A549 (cell line): ENCODE measurements at regions not wholly inside any gene's neighbourhood (a gene's known extent, or its start where the extent isn't known, plus 50 kb on each side); places are given as distances from the start of the nearest gene placed in this dataset.

Experiments used
- ATAC-seq, 2 experiments: fragments of 200-7000 bp in 1 of 2; fragments of >200 bp in 1 of 2; cut with Nextera tagmentation in 1 of 2; cut with Tn5 transposase in 1 of 2; 3 replicates each; pipeline versions ENCODE4 v1.8.0 to v1.9.1; 2018 to 2020; ENCODE audit warnings: mild to moderate bottlenecking in 1 of 2, moderate library complexity in 1 of 2
- CTCF ChIA-PET: fragments of 300-600 bp; sonication (Branson Sonifier 250); formaldehyde crosslinking; extraction: SDS; loops from one replicate; lab custom pipeline; 2021; ENCODE audit warnings: antibody characterized with exemption, inconsistent platforms; lab: Yijun Ruan, JAX
- POLR2A ChIA-PET: fragments of 350-600 bp; formaldehyde crosslinking; extraction: SDS; loops from one replicate; lab custom pipeline; 2021; ENCODE audit warnings: antibody characterized with exemption, inconsistent platforms; lab: Yijun Ruan, JAX
- DNase-seq, 2 experiments: peaks; one replicate each; pipeline versions ENCODE4 v3.0.0 to v3.0.0-alpha.2; 2011 to 2016; ENCODE audit warnings: low read depth in 1 of 2, low spot score in 1 of 2
- FAIRE-seq: peaks from 2 replicates; lab custom pipeline; 2011; peaks lifted over from hg19 to GRCh38; lab: Jason Lieb, UNC
- H3K27ac ChIP-seq, 2 experiments: fragments of >200 bp; sonication (Bioruptor Twin); formaldehyde crosslinking; 3 replicates each; pipeline ENCODE4 v1.5.1; 2016 to 2017
- H3K4me1 ChIP-seq: fragments of >200 bp; sonication (Bioruptor Twin); formaldehyde crosslinking; 3 replicates; pipeline ENCODE4 v1.6.1; 2016
- H3K4me2 ChIP-seq: fragments of >200 bp; sonication (Bioruptor Twin); formaldehyde crosslinking; 3 replicates; pipeline ENCODE4 v1.6.1; 2016
- H3K4me3 ChIP-seq: fragments of >200 bp; sonication (Bioruptor Twin); formaldehyde crosslinking; 3 replicates; pipeline ENCODE4 v1.5.1; 2016
- H3K9me3 ChIP-seq: fragments of >200 bp; sonication (Bioruptor Twin); formaldehyde crosslinking; 3 replicates; pipeline ENCODE4 v1.6.1; 2016
- BHLHE40 ChIP-seq: IDR thresholded peaks from 2 replicates; pipeline ENCODE4 v1.6.1; 2012; ENCODE audit warnings: low read depth, low read length, inconsistent platforms
- CBX8 ChIP-seq: fragments of 200-600 bp; sonication (generic); IDR thresholded peaks from 2 replicates; pipeline ENCODE4 v1.6.1; 2016
- CEBPB ChIP-seq, 2 experiments: fragments of >200 bp in 1 of 2; sonication (Bioruptor Twin) in 1 of 2; formaldehyde crosslinking in 1 of 2; IDR thresholded peaks; 2 replicates each; pipeline ENCODE4 v1.6.1; 2012 to 2016
- CHD2 ChIP-seq: fragments of 150-350 bp; IDR thresholded peaks from 2 replicates; pipeline ENCODE4 v1.6.1; 2014; ENCODE audit warnings: low read length; ENCODE audit not compliant: partially characterized antibody
- EHF ChIP-seq: fragments of 250-450 bp; sonication (Bioruptor Pico); IDR thresholded peaks from 2 replicates; pipeline ENCODE4 v1.5.0; 2020; ENCODE audit warnings: mild to moderate bottlenecking
- EHMT2 ChIP-seq: fragments of 200-600 bp; sonication (generic); IDR thresholded peaks from 2 replicates; pipeline ENCODE4 v1.6.1; 2016; ENCODE audit warnings: antibody characterized with exemption, low read depth, mild to moderate bottlenecking, moderate library complexity
- ESRRA ChIP-seq: fragments of 150-350 bp; IDR thresholded peaks from 2 replicates; pipeline ENCODE4 v1.6.1; 2014; ENCODE audit warnings: mild to moderate bottlenecking, low read length, borderline replicate concordance
- FOSL2 ChIP-seq, 2 experiments: fragments of 450-650 bp in 1 of 2; fragments of >200 bp in 1 of 2; sonication (Bioruptor Twin) in 1 of 2; formaldehyde crosslinking; IDR thresholded peaks; 2 replicates each; pipeline versions ENCODE4 v1.5.0 to v1.6.1; 2016 to 2020; ENCODE audit warnings: mild to moderate bottlenecking in 1 of 2, moderate library complexity in 1 of 2
- FOXS1 ChIP-seq: fragments of 250-450 bp; sonication (Bioruptor Pico); IDR thresholded peaks from 2 replicates; pipeline ENCODE4 v1.5.0; 2020; ENCODE audit warnings: mild to moderate bottlenecking, moderate library complexity
- GATA3 ChIP-seq: IDR thresholded peaks from 2 replicates; pipeline ENCODE4 v1.6.1; 2012; ENCODE audit warnings: borderline replicate concordance
- HOXB5 ChIP-seq: fragments of 250-450 bp; sonication (Bioruptor Pico); IDR thresholded peaks from 2 replicates; pipeline ENCODE4 v1.5.0; 2020; ENCODE audit warnings: mild to moderate bottlenecking, moderate library complexity
- JUN ChIP-seq, 2 experiments: fragments of >200 bp; sonication (Bioruptor Twin); formaldehyde crosslinking; IDR thresholded peaks; 2 replicates in 1 of 2; 3 replicates in 1 of 2; pipeline ENCODE4 v1.6.1; 2016 to 2017
- JUNB ChIP-seq: fragments of >200 bp; sonication (Bioruptor Twin); formaldehyde crosslinking; IDR thresholded peaks from 2 replicates; pipeline ENCODE4 v1.6.1; 2016
- KDM1A ChIP-seq: fragments of 200-600 bp; sonication (generic); IDR thresholded peaks from 2 replicates; pipeline ENCODE4 v1.6.1; 2016; ENCODE audit warnings: low read depth, mild to moderate bottlenecking
- MAZ ChIP-seq: fragments of 150-350 bp; IDR thresholded peaks from 2 replicates; pipeline ENCODE4 v1.6.1; 2014; ENCODE audit warnings: antibody characterized with exemption, low read depth, low read length, borderline replicate concordance
- NFE2L2 ChIP-seq: fragments of 150-350 bp; conservative IDR thresholded peaks from 2 replicates; pipeline ENCODE4 v1.6.1; 2014; ENCODE audit warnings: low read length
- NPAS2 ChIP-seq: fragments of 250-450 bp; sonication (Bioruptor Pico); IDR thresholded peaks from 2 replicates; pipeline ENCODE4 v1.8.0; 2022; ENCODE audit warnings: mild to moderate bottlenecking, moderate library complexity, borderline replicate concordance
- NR3C1 ChIP-seq: fragments of >200 bp; sonication (Bioruptor Twin); formaldehyde crosslinking; IDR thresholded peaks from 3 replicates; pipeline ENCODE4 v1.6.1; 2017
- POLR2AphosphoS2 ChIP-seq: conservative IDR thresholded peaks from 2 replicates; pipeline ENCODE4 v1.6.1; 2012; ENCODE audit warnings: low read length, improper control_type of control experiment, inconsistent platforms
- RAD21 ChIP-seq, 2 experiments: fragments of >200 bp in 1 of 2; sonication (Bioruptor Twin) in 1 of 2; formaldehyde crosslinking in 1 of 2; IDR thresholded peaks in 1 of 2; conservative IDR thresholded peaks in 1 of 2; 2 replicates in 1 of 2; 3 replicates in 1 of 2; pipeline ENCODE4 v1.6.1; 2012 to 2018; ENCODE audit warnings: inconsistent platforms in 1 of 2
- RCOR1 ChIP-seq: fragments of 150-350 bp; IDR thresholded peaks from 2 replicates; pipeline ENCODE4 v1.6.1; 2014; ENCODE audit warnings: antibody characterized with exemption, low read length, low read depth
- RFX5 ChIP-seq: fragments of 450-650 bp; IDR thresholded peaks from 2 replicates; pipeline ENCODE4 v1.7.1; 2014; ENCODE audit warnings: antibody characterized with exemption, mild to moderate bottlenecking, moderate library complexity
- RNF2 ChIP-seq: fragments of 200-600 bp; sonication (generic); IDR thresholded peaks from 2 replicates; pipeline ENCODE4 v1.6.1; 2016; ENCODE audit warnings: low read depth, mild to moderate bottlenecking, antibody characterized with exemption, moderate library complexity, borderline replicate concordance
- SREBF2 ChIP-seq: fragments of 450-650 bp; IDR thresholded peaks from 2 replicates; pipeline ENCODE4 v1.6.1; 2014; ENCODE audit warnings: mild to moderate bottlenecking, moderate library complexity
- TFCP2L1 ChIP-seq: fragments of 250-450 bp; sonication (Bioruptor Pico); IDR thresholded peaks from 2 replicates; pipeline ENCODE4 v1.5.0; 2021; ENCODE audit warnings: mild to moderate bottlenecking
- TP53 ChIP-seq: fragments of 250-450 bp; sonication (Bioruptor Pico); IDR thresholded peaks from 2 replicates; pipeline ENCODE4 v1.5.0; 2021; ENCODE audit warnings: mild to moderate bottlenecking, moderate library complexity
- ZC3H11A ChIP-seq: fragments of 450-650 bp; IDR thresholded peaks from 2 replicates; pipeline ENCODE4 v1.6.1; 2014; ENCODE audit warnings: antibody characterized with exemption, mild to moderate bottlenecking
- ZNF302 ChIP-seq: fragments of 250-450 bp; sonication (Bioruptor Pico); IDR thresholded peaks from 2 replicates; pipeline ENCODE4 v1.9.0; 2021; ENCODE audit warnings: inconsistent platforms, mild to moderate bottlenecking, moderate library complexity
- WGBS: methylation state at CpG from one replicate; pipeline ENCODE4 v1.1.6; 2017; ENCODE audit errors: missing lambda C conversion rate; 5-methylcytosine and 5-hydroxymethylcytosine counted together
- TF ChIP-seq, protein P1 (sequence below): fragments of 250-450 bp; sonication (Bioruptor Pico); IDR thresholded peaks from 2 replicates; pipeline ENCODE4 v1.5.0; 2020; ENCODE audit warnings: low read depth, mild to moderate bottlenecking, moderate library complexity
- TF ChIP-seq, protein P2 (sequence below): fragments of >200 bp; sonication (Bioruptor Twin); formaldehyde crosslinking; IDR thresholded peaks from 3 replicates; pipeline ENCODE4 v1.6.1; 2016
- TF ChIP-seq, protein P3 (sequence below): IDR thresholded peaks from 2 replicates; pipeline ENCODE4 v1.6.1; 2012
- TF ChIP-seq, protein P4 (sequence below): fragments of 250-450 bp; sonication (Bioruptor Pico); IDR thresholded peaks from 2 replicates; pipeline ENCODE4 v1.5.0; 2021; ENCODE audit warnings: mild to moderate bottlenecking, moderate library complexity, borderline replicate concordance
- TF ChIP-seq, protein P5 (sequence below): fragments of >200 bp; sonication (Bioruptor Twin); formaldehyde crosslinking; IDR thresholded peaks from 2 replicates; pipeline ENCODE4 v1.6.1; 2016

DNA sequence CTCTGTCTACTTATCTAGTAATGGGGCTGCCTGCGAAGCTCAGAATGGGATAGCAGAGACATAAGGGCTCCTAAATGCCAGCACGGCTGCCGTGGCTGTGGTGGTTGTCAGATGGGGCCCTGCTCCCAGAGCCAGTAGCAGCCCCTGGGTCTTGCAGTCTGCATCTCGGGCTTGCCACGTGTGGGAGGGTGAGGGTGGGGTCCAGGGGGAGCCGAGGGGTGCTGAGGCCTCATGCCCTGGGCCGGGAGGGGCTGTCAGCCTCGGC lies 88.8 kb upstream of the GSE1 start (continued):
- no peak for TF ChIP-seq RFX5
- TF ChIP-seq, protein P1, sequence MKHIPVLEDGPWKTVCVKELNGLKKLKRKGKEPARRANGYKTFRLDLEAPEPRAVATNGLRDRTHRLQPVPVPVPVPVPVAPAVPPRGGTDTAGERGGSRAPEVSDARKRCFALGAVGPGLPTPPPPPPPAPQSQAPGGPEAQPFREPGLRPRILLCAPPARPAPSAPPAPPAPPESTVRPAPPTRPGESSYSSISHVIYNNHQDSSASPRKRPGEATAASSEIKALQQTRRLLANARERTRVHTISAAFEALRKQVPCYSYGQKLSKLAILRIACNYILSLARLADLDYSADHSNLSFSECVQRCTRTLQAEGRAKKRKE (CRISPR knock-in tag), result no peak
- TF ChIP-seq GATA3, result no peak
- no peak for TF ChIP-seq POLR2AphosphoS2
- TF ChIP-seq TP53 (CRISPR knock-in tag), result no peak
- TF ChIP-seq, protein P2, sequence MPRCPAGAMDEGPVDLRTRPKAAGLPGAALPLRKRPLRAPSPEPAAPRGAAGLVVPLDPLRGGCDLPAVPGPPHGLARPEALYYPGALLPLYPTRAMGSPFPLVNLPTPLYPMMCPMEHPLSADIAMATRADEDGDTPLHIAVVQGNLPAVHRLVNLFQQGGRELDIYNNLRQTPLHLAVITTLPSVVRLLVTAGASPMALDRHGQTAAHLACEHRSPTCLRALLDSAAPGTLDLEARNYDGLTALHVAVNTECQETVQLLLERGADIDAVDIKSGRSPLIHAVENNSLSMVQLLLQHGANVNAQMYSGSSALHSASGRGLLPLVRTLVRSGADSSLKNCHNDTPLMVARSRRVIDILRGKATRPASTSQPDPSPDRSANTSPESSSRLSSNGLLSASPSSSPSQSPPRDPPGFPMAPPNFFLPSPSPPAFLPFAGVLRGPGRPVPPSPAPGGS, result no peak
- no peak for TF ChIP-seq BHLHE40
- TF ChIP-seq NPAS2 (CRISPR knock-in tag), result no peak
- no peak for TF ChIP-seq ESRRA
- no peak for TF ChIP-seq RNF2

DNA sequence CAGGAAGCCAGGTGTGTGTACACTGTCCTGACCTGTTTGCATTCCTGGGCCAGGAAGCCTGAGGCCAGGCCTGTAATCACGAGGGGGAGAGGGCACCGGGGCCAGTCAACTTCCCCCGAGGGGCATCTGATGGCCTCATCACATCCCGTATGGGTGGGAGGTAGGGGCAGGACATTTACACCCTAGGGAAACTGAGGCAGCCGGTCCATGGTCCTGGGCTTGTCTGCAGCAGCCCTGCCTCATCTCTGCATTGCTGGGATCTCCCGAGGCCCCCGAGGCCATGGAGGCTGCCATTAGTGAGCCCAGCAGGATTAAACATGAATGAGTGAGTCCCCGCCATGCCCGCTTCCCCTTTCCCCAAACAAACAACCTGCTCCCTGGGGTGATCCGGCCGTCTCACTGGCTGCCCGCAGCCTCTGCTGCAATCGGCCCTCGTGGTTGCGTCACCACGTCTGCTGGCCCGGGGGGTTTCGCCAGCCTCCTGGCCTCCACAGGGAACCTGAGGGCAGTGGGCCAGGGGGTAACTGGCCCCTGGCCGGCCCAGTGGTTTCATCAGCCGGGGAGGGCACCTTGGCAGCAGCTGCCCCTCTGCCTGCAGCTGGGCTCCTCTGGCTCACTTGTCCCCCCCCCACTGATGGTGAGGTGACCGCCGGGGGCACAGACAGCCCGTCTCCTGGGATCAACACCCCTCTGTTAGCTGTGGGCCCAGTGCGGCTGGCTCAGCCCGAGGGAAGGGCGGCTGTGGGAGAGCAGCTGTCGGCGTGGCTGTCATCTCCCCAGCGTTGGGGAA lies 88.3 kb upstream of the GSE1 start:
- peak; percentile 21 to 45 for ATAC-seq
- TF ChIP-seq, protein P1 (CRISPR knock-in tag), result no peak
- TF ChIP-seq CBX8 (no peak), TP53 (CRISPR knock-in tag) (no peak), NPAS2 (CRISPR knock-in tag) (no peak), FOSL2 (IDR thresholded peaks at IDR 0.05) (no peak), FOSL2 (CRISPR knock-in tag; IDR thresholded peaks at IDR 0.05) (0 out of 2 replicates have a peak, but pooled peaks have one; percentile 12), KDM1A (no peak), MAZ (no peak), CHD2 (no peak), RCOR1 (no peak), GATA3 (no peak), HOXB5 (CRISPR knock-in tag) (no peak), FOXS1 (no peak), ESRRA (no peak), EHMT2 (no peak), NR3C1 (no peak), JUNB (no peak), RFX5 (no peak), CEBPB (IDR thresholded peaks at IDR 0.05) (peak; percentile 91 to 95), SREBF2 (no peak), TFCP2L1 (no peak), RNF2 (no peak), RAD21 (conservative IDR thresholded peaks at IDR 0.05 in 1 of 2, IDR thresholded peaks at IDR 0.05 in 1 of 2) (no peak), JUN (IDR thresholded peaks at IDR 0.05) (peak in 1 of 2 experiments; percentile 71; a peak in 2 of 5 replicates), ZC3H11A (no peak), EHF (no peak), ZNF302 (CRISPR knock-in tag) (no peak), NFE2L2 (no peak)
- TF ChIP-seq, protein P3, sequence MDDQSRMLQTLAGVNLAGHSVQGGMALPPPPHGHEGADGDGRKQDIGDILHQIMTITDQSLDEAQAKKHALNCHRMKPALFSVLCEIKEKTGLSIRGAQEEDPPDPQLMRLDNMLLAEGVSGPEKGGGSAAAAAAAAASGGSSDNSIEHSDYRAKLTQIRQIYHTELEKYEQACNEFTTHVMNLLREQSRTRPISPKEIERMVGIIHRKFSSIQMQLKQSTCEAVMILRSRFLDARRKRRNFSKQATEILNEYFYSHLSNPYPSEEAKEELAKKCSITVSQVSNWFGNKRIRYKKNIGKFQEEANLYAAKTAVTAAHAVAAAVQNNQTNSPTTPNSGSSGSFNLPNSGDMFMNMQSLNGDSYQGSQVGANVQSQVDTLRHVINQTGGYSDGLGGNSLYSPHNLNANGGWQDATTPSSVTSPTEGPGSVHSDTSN, result no peak
- TF ChIP-seq, protein P4, sequence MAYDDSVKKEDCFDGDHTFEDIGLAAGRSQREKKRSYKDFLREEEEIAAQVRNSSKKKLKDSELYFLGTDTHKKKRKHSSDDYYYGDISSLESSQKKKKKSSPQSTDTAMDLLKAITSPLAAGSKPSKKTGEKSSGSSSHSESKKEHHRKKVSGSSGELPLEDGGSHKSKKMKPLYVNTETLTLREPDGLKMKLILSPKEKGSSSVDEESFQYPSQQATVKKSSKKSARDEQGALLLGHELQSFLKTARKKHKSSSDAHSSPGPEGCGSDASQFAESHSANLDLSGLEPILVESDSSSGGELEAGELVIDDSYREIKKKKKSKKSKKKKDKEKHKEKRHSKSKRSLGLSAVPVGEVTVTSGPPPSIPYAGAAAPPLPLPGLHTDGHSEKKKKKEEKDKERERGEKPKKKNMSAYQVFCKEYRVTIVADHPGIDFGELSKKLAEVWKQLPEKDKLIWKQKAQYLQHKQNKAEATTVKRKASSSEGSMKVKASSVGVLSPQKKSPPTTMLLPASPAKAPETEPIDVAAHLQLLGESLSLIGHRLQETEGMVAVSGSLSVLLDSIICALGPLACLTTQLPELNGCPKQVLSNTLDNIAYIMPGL (CRISPR knock-in tag), result no peak
- TF ChIP-seq, protein P5, sequence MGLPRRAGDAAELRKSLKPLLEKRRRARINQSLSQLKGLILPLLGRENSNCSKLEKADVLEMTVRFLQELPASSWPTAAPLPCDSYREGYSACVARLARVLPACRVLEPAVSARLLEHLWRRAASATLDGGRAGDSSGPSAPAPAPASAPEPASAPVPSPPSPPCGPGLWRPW, result peak; percentile 57; the same call in 1 of the 2 replicates

More for the DNA sequence above, 88.3 kb upstream of the GSE1 start:
- DNase-seq, result peak in 1 of 2 experiments; percentile 29
- no peaks in the 10 kb centered on the region for H3K9me3 ChIP-seq
- ChIA-PET POLR2A (interaction anchor here (1.0 to 2.7 kb wide), 3 partner anchors 10 to 33 kb away, joined by 4 to 10 read pairs (median 4); no protein-coding TSS in a partner anchor), CTCF (interaction anchor here (0.6 to 3.2 kb wide), 10 partner anchors 9 to 104 kb away, joined by 3 to 19 read pairs (median 7); no protein-coding TSS in a partner anchor)
- H3K4me1 ChIP-seq, result peaks cover 32% of the 10 kb centered on the region
- H3K4me2 ChIP-seq, result peak overlapping the region; percentile 60
- H3K4me3 ChIP-seq, result no peak overlapping the region
- no peak for FAIRE-seq
- WGBS, result 39% methylated on average over 11 of the region's 29 CpGs
- H3K27ac ChIP-seq, result peak overlapping the region; percentile 77 to 95
